HG02571 (cell line): ENCODE measurements at regions not wholly inside any gene's neighbourhood (a gene's known extent, or its start where the extent isn't known, plus 50 kb on each side); places are given as distances from the start of the nearest gene placed in this dataset.
"Not testable (repeated sequence)": the region's sequence is repeated elsewhere in the genome, so short reads cannot be mapped to it uniquely, and the experiment has no call there.

Source experiments
- ATAC-seq: cut with Tn5 transposase; IDR thresholded peaks from one replicate; pipeline ENCODE4 v1.9.1; 2021; ENCODE audit warnings: mild to moderate bottlenecking, moderate library complexity; ENCODE audit not compliant: unreplicated experiment

- ATAC-seq = no peak
Observed at GRCh38 chr3:159672728-159673688, 315.6 kb upstream of the IL12A start.

- ATAC-seq = no peak
Observed at GRCh38 chr3:159674583-159674982, 314.1 kb upstream of the IL12A start.

GRCh38 chr3:159675285-159675684 lies 313.4 kb upstream of the IL12A start:
- no peak for ATAC-seq

- no peak for ATAC-seq
Observed at GRCh38 chr3:159679900-159680299, 308.7 kb upstream of the IL12A start.

- ATAC-seq = not testable (repeated sequence)
Observed at GRCh38 chr3:159681717-159682116, 306.9 kb upstream of the IL12A start.

- no peak for ATAC-seq
Observed at GRCh38 chr3:159685801-159686200, 302.8 kb upstream of the IL12A start.

GRCh38 chr3:159693226-159693625 lies 295.4 kb upstream of the IL12A start:
- ATAC-seq = no peak

- ATAC-seq = no peak
Observed at GRCh38 chr3:159711560-159712333, 276.9 kb upstream of the IL12A start.

GRCh38 chr3:159721324-159721723 lies 267.3 kb upstream of the IL12A start:
- ATAC-seq = no peak

- no peak for ATAC-seq
Observed at GRCh38 chr3:159723295-159723694, 265.3 kb upstream of the IL12A start.

GRCh38 chr3:159724627-159725026 lies 264.0 kb upstream of the IL12A start:
- no peak for ATAC-seq

- ATAC-seq = no peak
Observed at GRCh38 chr3:159726231-159726964, 262.2 kb upstream of the IL12A start.

GRCh38 chr3:159727506-159727905 lies 261.1 kb upstream of the IL12A start:
- ATAC-seq = no peak

- ATAC-seq = no peak
Observed at GRCh38 chr3:159731254-159731653, 257.4 kb upstream of the IL12A start.

- ATAC-seq = no peak
Observed at GRCh38 chr3:159732172-159733111, 256.2 kb upstream of the IL12A start.

- no peak for ATAC-seq
Observed at GRCh38 chr3:159733194-159733860, 255.3 kb upstream of the IL12A start.

- no peak for ATAC-seq
Observed at GRCh38 chr3:159734681-159735080, 254.0 kb upstream of the IL12A start.

GRCh38 chr3:159739166-159739565 lies 249.5 kb upstream of the IL12A start:
- ATAC-seq = no peak

- no peak for ATAC-seq
Observed at GRCh38 chr3:159739969-159740368, 248.7 kb upstream of the IL12A start.

GRCh38 chr3:159741281-159741680 lies 247.4 kb upstream of the IL12A start:
- ATAC-seq = no peak
